GM12865 (cell line): ENCODE measurements at regions not wholly inside any gene's neighbourhood (a gene's known extent, or its start where the extent isn't known, plus 50 kb on each side); places are given as distances from the start of the nearest gene placed in this dataset.

Source experiments
- DNase-seq: peaks from one replicate; pipeline ENCODE4 v3.0.0; 2010; ENCODE audit warnings: low read depth
- H3K4me3 ChIP-seq: 2 replicates; pipeline ENCODE4 v1.5.1; 2011; ENCODE audit warnings: mild to moderate bottlenecking, low read depth, low read length, control low read depth
- TF ChIP-seq, protein P1 (sequence below): IDR thresholded peaks from 2 replicates; pipeline ENCODE4 v1.5.1; 2011; ENCODE audit warnings: low read length, control low read depth, low read depth, inconsistent platforms; ENCODE audit not compliant: insufficient read depth; ENCODE audit errors: missing control alignments

DNA sequence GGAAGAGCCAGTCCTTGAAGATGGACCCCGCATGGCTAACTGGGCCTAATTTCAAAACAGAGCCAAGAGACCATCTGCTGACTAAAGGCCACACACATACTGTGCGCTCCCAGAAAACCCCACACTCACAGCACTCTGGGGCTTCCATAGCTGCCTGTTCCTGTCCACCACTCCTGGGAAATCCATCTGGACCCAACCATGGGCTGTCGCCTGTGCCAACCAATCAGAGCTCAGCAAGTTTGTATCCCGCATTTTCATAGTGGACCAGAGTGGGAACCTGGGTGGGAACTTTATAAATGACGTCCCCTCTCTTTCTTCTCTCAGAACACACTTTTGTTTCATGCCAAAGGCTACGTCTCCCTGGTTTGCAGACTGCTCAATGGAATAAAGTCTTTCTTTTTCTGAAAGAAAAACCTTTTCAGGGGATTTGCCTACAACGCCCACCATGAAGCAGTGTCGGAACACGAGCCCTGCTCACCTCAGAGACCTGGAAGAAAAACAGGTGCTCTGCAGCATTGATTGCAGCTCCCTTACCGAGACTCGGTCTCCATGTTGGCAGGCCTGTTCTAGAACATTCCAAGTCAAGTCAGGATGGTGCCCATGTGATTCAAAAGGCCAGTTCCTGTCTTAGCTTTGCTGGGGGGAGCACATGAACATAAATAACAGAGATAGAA, 137.2 kb upstream of the GPC1 start:
- H3K4me3 ChIP-seq, result no peak overlapping the region
- no peak for DNase-seq
- TF ChIP-seq, protein P1, sequence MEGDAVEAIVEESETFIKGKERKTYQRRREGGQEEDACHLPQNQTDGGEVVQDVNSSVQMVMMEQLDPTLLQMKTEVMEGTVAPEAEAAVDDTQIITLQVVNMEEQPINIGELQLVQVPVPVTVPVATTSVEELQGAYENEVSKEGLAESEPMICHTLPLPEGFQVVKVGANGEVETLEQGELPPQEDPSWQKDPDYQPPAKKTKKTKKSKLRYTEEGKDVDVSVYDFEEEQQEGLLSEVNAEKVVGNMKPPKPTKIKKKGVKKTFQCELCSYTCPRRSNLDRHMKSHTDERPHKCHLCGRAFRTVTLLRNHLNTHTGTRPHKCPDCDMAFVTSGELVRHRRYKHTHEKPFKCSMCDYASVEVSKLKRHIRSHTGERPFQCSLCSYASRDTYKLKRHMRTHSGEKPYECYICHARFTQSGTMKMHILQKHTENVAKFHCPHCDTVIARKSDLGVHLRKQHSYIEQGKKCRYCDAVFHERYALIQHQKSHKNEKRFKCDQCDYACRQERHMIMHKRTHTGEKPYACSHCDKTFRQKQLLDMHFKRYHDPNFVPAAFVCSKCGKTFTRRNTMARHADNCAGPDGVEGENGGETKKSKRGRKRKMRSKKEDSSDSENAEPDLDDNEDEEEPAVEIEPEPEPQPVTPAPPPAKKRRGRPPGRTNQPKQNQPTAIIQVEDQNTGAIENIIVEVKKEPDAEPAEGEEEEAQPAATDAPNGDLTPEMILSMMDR, result no peak

DNA sequence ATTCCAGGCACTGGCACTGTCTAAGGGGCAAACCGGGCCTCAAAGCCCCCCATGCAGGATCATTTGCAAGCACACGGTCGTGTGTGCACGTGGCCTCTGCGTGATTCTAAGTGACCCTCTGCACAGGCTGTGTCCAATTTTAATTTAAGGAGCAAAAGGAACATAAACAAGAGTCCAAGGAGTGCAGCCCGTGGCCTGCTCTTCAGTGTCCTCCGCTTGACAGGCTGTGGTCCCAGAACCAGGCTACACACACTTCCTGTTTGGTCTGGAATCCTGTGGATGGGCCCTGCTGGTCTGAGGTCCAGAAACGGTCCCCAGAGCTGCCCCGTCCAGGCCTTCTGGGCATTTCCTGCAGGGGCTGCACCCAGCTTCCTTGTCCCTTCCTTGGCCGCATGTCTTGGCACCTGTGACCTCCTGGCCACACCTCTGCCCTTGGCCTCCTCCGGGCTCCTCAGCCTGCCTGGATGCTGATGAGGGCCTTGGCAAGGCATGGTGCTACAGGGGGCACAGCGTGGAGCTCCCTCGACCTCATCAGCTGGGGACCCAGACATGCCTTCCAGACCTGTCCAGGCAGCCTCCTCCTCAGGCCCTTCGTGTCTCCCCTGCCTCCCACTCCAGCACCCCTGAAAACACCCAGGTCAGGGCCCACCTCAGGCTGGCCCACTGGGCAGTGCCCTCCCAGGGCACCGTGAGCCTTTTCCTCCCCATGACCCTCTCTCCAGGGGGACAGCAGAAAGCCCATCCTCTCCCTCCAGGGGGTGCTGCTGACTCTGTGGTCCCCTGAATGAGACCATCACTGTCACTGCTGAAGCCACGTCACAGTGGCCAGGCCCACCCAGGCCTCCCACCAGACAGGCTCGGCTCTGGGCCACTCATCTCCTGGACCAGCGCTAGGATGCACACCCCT, 136.4 kb upstream of the GPC1 start:
- no peak for DNase-seq
- TF ChIP-seq, protein P1, result no peak
- H3K4me3 ChIP-seq, result no peak overlapping the region

DNA sequence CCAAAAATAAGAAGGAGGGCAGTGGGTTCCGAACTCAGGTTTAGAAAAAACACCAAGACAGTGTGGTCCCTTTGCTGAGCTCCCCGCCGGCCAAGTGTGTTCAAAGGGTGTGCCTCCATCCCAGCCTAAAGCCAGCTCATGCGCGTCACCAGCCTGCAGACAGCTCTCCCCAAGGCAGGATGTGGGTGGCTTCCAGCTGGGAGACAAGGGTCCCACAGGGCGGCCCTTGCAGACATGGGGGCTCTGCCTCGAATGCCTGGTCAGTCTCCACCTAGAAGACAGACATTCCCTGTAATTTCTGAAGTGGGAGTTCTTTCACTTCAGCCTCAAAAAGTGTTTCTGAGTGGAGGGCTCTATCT, 135.8 kb upstream of the GPC1 start:
- DNase-seq, result no peak

DNA sequence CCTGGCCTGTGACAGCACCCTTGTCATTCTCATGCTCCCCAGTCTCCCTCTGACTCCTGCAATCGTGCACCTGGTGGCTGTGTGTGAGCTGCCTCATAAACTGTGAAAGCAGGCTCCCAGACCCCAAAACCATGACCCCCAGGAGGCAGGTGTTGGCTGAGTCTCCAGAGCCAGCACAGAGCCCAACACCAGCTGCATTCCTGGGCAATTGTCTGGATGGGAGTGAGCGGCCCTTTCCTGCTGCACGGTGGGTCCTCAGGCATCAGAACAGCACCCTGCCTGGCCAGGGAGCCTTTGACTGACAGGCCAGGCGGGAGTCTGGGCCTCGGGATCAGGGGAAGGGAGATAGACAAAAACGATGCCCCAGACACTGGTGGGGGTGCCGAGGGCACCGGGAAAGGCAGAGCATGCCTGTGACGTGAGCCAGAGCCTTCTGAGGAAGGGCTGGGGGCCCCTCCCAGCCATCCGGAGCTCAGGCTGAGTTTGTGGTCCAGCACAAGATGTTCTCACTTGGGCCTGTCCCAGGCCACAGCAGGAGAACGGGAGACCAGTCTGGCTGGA, 135.1 kb upstream of the GPC1 start:
- H3K4me3 ChIP-seq, result no peak overlapping the region
- TF ChIP-seq, protein P1, result no peak
- no peak for DNase-seq

More for the DNA sequence above, 135.8 kb upstream of the GPC1 start:
- TF ChIP-seq, protein P1, result no peak
- H3K4me3 ChIP-seq, result no peak overlapping the region

DNA sequence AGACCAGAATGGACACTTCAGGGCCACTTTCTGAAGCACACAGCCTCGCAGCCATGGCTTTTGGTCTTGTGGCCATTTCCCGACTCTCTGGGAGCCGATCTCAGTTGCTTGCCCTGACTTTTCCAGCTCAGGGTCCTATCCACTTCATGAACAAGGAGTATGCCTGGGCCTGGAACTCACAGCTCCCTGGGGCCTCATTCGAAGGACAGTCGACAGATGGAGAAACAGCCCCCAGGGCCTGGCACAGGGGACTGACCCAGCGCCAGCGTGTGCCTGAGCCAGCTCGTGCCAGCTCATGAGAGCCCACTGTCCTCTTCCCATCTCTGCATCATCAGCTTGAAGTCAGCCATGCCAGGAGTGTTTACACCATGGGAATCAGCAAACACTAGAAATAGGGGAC, 134.6 kb upstream of the GPC1 start:
- DNase-seq, result no peak

DNA sequence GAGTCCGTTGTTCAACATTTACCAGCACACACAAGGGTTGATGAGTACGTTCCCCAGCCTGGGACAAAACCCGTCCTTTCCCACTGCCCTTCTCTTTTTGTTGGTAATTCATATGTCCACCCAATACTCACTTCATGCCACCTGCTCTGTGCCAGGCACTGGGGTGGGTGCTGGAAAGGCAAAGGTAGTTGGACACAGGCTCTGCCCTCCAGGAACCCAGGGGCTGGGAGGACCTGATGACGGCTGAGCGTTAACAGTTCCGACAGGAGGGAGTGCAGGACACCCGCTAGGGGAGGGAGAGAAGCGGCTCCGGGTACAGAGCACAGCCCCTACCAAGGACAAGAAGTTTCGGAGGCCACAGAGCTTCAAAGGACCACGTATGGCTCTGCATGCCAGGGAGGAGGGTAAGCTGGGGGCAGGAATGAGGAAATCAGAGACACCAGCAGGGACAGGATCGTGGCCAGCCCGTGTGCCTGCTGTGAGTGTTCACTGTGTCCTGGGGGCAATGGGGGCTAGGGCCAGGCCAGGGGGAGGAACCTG, 134.1 kb upstream of the GPC1 start:
- no peak for DNase-seq
- TF ChIP-seq, protein P1, result no peak
- no peak overlapping the region for H3K4me3 ChIP-seq

More for the DNA sequence above, 134.6 kb upstream of the GPC1 start:
- H3K4me3 ChIP-seq, result no peak overlapping the region
- TF ChIP-seq, protein P1, result no peak
